HS-27A (cell line): ENCODE measurements at regions not wholly inside any gene's neighbourhood (a gene's known extent, or its start where the extent isn't known, plus 50 kb on each side); places are given as distances from the start of the nearest gene placed in this dataset.

ENCODE experiments used
- DNase-seq: peaks from one replicate; pipeline ENCODE4 v3.0.0-alpha.2; 2012; ENCODE audit warnings: low read depth, missing footprints

GRCh38 chr4:136927172-136927571 lies 605.1 kb downstream of the PCDH18 start:
- peak; percentile 64 for DNase-seq

DNA sequence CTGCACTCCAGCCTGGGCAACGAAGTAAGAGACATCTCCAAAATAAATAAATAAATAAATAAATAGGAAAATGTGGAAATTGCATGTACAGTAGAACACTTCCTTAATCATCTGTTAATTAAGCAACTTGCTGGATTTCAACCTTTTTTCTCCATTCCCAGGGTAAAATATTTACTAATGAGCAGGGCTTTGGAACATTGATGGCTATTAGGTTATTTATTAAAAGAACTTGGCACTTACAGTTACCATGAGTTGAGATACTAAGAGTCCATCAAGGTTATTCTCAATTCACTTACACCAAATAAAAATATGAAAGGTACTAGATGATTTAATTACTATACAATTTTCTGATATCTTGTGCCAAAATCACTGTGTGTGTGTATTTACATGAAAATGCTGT lies 607.1 kb downstream of the PCDH18 start:
- no peak for DNase-seq

GRCh38 chr4:136922066-136922465 lies 610.2 kb downstream of the PCDH18 start:
- DNase-seq = no peak

GRCh38 chr4:136920092-136920881 lies 612.0 kb downstream of the PCDH18 start:
- DNase-seq = no peak

DNA sequence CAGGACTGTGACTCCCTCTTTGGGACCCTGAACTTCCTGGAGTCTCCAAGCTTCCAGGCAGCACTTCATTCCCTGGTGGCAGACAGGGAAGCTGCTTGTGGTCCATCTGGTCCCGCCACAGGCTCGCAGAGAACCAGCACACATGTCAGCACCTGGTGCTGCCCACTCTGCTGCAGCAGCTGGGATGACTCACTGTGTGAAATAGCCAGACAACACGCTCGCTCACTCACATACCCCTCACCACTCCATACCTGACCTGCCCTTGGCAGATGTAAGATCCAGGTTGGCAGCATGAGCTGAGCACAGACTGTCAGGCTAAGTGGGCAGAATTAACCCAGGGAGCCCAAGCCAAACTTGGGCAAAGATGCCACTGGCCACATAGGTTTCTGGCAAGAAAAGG lies 613.5 kb downstream of the PCDH18 start:
- DNase-seq = no peak

GRCh38 chr4:136917312-136918110 lies 614.8 kb downstream of the PCDH18 start:
- no peak for DNase-seq

- DNase-seq = no peak
Observed at GRCh38 chr4:136909626-136910025, 622.7 kb downstream of the PCDH18 start.

DNA sequence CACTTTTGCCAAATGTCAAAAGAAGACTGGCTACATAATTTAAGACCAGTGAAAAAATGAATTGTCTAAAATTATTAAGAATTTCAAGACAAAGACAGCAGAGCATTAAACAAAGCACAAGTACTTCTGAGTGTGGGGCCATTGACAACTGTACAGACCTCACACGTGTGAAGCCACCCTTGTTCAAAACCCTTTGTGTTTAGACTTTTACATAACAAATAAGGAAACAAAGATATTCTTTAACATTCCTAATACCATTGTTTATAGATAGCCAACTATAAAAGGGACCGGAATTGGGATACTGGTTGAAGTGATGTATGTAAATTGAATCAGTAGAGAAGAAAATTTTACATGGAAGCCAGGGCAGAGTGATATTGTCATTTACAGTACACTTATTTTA lies 624.2 kb downstream of the PCDH18 start:
- no peak for DNase-seq

GRCh38 chr4:136900696-136901095 lies 631.6 kb downstream of the PCDH18 start:
- no peak for DNase-seq

GRCh38 chr4:136898590-136899248 lies 633.6 kb downstream of the PCDH18 start:
- no peak for DNase-seq

GRCh38 chr4:136893573-136893972 lies 638.7 kb downstream of the PCDH18 start:
- DNase-seq = no peak

- no peak for DNase-seq
Observed at GRCh38 chr4:136881666-136882065, 650.6 kb downstream of the PCDH18 start.

DNA sequence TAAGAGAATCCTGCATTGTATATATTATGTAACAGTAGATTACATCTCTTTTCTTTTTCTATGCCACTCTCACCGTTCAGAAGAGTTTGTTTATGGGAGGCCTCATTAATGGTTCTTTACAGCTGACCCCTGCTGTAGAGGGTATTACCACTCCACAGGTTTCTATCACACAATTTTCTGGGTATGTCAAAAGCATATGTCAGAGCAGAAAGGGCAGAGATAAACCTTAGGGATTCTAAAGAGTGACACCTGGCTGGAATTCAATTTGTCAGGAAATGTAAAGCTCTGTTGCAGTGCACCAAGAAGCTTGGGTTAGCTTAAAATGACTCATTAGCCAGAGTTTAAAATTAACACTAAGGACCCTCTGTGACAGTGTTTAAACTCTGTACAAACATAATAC lies 658.7 kb downstream of the PCDH18 start:
- DNase-seq = no peak

DNA sequence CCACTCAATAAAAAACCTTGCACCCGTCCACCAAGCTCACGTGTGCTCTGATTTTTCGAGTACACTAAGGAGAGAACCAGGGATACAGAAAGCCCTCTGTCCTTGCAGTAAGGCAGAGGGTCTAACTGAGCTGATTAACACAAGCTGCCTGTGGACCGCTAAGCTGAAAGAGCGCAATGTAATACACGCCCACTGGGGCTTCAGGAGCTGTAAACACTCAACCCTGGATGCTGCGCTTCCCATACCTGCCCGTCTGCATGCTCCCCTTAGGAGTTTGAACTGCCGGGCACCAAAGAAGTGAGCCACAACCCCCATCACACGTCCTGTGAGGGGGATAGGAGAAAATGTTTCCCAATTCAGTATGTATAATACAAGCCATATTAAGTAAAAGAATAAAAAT lies 664.8 kb downstream of the PCDH18 start:
- DNase-seq = no peak

- DNase-seq = no peak
Observed at GRCh38 chr4:136865526-136865925, 666.8 kb downstream of the PCDH18 start.

DNA sequence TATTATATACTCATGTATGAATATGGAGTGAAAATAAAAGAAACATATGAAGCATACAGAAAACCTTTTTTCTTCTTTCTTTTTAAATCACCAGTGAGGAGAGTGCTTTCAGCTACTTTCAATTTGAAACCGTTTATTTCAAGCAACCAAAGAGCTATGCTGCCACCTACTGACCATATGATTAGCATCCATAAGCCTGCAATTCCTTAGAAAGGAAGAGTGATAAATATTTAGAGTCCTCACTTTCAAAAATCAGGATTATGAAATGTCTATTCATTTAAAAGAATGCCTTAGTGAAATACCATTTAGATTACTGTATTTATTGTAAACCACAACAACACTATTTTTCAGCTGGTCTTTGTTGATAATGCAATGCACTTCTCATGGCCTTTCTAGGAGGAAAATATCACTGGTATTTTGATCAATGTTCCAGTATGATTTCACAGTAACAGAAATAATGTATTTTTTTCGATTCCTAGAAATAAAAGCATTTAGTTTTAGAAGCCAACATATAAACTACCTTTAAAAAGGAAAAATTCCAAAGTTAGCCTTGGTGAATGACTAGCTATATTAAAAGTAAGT lies 667.6 kb downstream of the PCDH18 start:
- DNase-seq = peak; percentile 52

- no peak for DNase-seq
Observed at GRCh38 chr4:136863756-136864155, 668.5 kb downstream of the PCDH18 start.

DNA sequence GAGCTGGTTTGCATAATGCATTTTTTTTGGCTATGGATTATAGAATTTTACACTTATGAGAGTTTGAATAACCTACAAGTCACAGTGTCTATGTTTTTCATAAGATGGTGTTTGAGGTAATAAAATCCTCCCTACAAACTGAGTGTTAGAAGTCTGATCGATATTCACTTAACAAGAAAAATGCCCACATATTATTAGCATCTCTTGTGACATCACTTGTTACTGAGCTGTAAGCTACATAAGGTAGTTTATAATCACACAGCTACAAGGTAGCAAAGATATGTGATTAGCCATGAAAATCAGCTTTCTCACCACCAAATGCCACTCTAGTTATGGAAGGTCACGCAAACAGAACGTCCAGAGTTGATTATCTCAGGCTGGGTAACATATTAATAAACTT lies 669.6 kb downstream of the PCDH18 start:
- no peak for DNase-seq

DNA sequence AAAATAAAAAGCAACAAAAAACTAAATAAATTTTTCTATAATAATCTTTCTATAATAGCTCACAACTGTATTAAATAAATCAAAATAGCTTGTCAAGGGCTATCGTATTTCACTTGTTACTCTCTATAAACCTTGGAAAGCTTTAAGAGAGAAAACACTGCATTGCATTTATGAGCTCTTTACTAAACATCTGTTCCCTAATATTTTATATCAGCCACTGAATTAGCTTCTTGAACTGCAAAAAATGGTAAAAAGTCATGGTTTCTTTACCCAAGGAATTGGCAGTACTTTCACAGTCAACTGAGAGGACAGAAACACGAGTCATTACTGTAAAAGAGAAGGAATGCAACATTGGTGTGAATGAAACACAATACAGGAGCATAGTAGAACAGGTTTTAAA lies 671.2 kb downstream of the PCDH18 start:
- no peak for DNase-seq

DNA sequence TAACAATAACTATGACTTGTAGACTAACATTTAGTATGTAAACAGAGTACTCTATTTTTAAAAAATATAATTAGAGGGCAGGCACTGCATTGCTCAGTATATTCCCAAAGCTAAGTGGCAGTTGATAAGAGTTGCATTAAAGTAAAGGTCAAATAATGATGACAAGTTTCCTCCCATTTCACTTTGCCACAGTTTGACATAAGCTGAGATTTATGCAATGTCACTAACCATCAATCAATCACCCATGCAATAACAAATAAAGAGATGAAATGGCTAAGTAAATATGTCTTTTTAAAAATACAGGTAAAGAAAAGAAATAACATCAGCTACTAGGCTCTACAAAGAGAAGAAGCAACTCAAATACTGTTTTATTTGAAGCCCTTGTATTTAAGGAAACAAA lies 673.4 kb downstream of the PCDH18 start:
- no peak for DNase-seq

DNA sequence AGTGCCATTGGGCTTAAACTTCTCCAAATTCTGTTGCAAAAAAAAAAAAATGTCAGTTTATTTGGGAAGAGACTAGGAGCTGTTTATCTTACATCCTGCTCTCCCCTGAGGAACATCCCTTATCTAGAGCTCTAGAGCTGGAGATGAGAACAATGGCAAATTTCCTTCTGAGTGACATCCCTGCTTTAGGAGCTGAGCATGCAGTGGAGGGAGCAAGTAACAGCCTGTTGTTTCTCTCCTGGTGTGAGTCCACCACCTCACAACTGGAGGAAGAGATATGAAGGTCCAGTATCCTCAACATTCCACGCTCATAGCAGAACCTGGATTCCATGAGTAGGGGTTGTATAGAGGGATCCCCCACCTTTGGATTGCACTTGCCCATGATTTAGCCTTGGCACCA lies 676.4 kb downstream of the PCDH18 start:
- no peak for DNase-seq

DNA sequence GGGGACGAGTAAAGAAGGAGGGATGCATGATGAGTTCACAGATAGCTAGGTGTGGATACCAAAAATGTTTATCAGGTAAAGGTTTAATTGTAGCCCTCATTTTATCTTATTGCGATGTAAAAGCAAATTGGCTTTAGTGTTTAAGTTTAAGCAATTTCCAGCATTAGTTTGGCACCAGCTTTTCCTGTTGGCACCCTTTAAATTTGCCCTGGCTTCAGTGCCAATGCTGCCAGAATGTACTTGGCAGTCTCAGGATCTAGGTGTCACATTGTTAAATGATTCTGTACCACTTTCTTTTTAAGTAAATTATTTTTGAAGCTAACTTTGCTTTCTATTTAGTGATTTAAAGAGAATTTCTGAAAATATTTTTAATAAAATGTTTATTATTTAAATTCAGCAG lies 681.8 kb downstream of the PCDH18 start:
- no peak for DNase-seq
